NCI-H1092 (cell line): ENCODE measurements at regions not wholly inside any gene's neighbourhood (a gene's known extent, or its start where the extent isn't known, plus 50 kb on each side); places are given as distances from the start of the nearest gene placed in this dataset.
"Not testable (repeated sequence)": the region's sequence is repeated elsewhere in the genome, so short reads cannot be mapped to it uniquely, and the experiment has no call there.

ENCODE experiments used
- DNase-seq: peaks from one replicate; lab custom pipeline; 2025; lab: John Stamatoyannopoulos, UW

GRCh38 chr13:62799931-62800436 lies 1384.3 kb upstream of the PCDH20 start:
- no peak for DNase-seq

- no peak for DNase-seq
Observed at GRCh38 chr13:62799038-62799535, 1383.4 kb upstream of the PCDH20 start.

DNA sequence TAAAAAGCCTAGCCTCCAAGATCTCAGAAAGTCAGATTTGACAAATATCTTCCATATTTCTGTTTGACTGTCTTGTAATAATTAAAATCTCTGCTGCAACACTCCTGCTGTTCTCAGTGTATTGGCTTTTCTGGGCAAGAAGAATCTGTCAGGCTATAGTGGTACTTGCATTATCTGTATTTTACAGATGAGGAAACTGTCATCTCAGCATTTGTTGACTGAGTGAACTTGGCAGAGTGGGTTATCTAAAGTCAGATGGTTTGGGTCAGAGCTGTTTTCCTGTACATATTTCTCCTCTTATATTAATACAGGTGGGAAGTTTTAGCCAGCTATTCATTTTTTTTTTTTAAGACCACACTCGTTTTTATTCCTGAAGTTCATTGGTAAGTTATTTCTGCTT lies 1378.2 kb upstream of the PCDH20 start:
- no peak for DNase-seq

DNA sequence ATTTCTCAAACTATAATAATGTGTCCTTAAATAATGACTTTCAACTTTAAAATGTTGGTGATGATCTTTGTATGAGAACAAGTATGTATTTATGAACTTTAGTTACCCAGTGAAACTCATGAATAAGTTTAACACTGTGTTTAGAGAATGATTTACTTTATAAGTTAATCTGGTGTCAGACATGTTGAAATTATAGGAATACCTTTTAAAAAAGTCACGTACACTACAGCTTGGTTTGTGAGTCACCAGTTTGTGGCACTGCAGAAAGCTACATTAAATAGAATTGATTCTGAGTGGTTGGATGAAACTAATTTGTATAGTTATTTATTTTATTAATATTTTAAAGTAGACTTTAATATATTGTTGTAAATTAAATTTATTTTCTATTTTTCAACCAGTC lies 1366.2 kb upstream of the PCDH20 start:
- DNase-seq, result no peak

GRCh38 chr13:62779161-62779560 lies 1363.5 kb upstream of the PCDH20 start:
- DNase-seq, result no peak

DNA sequence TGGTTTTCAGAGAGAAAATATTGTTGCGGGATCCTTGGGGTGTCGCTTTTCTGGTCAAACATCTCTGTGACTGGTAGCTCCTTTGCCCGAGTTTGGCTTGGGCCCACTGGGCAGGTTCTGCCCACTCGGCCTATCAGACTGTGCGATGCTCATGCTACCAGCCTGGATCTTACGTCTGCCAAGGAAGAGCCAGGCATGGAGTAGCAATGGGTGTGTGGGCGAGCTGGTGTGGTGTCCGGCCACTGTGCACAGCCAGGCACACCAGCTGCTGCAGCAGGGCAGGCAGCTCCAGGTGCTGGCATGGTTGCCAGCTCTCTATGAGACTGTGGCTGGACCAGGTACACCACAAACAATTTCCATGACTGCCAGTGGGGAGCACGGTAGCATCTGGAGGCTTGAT lies 1351.8 kb upstream of the PCDH20 start:
- DNase-seq, result no peak

DNA sequence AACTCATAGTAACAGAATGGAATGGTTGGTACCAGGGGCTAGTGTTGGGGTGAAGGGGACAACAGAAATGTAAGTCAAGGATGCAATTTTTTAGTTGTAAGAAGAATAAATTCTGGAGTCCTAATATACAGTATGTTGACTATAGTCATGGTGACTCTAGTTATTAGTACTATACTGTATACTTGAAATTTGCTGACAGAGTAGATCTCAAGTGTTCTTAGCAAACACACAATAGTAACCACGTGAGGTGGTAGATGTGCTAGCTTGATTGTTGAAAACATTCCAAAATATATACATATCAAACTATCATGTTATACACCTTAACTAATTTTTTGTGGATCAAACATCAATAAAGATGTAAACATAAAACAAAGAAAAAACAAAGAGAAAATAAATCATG lies 1345.1 kb upstream of the PCDH20 start:
- DNase-seq, result no peak

DNA sequence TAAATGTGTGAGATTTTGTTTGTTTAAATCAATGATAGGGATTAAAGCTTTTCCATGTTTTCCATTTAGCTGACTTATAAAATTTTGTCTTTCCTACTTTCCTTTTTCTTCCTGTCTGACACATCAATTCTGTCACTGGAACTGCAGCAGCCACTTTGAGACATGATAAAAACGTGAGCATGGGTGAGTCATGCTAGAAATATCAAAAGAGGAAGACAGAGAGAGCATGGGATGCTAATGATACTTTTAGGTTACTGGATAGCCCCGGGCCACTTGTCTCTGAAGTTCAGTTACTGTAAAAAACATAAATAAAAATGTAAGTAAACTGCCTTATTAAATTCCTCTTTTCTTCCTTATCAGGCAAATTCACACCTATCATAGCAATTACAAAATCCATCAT lies 1332.0 kb upstream of the PCDH20 start:
- DNase-seq, result no peak

- DNase-seq, result no peak
Observed at GRCh38 chr13:62747152-62747551, 1331.5 kb upstream of the PCDH20 start.

DNA sequence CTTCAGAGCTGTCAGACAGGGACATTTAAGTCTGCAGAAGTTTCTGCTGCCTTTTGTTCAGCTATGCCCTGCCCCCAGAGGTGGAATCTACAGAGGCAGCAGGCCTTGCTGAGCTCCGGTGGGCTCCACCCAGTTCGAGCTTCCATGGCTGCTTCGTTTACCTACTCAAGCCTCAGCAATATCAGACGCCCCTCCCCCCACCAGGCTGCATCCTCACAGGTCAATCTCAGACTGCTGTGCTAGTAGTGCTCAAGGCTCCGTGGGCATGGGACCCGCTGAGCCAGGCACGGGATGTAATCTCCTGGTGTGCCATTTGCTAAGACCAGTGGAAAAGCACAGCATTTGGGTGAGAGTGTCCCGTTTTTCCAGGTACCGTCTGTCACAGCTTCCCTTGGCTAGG lies 1314.1 kb upstream of the PCDH20 start:
- not testable (repeated sequence) for DNase-seq

DNA sequence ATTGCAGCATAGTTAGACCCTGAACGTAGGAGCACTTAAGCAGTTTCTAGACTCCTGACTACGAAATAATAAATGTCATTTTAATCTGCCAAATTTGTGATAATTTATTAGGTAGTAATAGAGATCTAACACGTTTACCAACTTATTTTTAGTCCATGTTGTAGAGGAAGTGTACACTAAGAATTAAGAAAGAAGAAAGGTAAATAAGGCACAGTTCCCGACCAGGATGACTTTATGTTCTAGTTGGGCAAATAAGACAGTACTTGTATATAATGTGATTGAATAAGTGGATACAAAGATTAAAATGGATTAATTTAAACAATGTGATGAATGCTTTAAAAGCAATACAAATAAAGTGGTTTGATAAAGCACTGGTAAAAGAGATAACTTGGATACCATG lies 1306.2 kb upstream of the PCDH20 start:
- DNase-seq, result no peak

DNA sequence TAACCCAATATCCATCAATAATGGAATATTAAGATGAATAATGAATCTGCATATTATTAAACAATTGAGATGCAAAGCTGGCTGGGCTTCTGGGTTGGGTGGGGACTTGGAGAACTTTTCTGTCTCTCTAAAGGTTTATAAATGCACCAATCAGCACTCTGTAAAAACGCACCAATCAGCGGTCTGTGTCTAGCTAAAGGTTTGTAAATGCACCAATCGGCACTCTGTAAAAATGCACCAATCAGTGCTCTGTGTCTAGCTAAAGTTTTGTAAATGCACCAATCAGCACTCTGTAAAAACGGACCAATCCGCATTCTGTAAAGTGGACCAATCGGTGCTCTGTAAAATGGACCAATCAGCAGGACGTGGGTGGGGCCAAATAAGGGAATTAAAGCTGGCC lies 1296.3 kb upstream of the PCDH20 start:
- not testable (repeated sequence) for DNase-seq

GRCh38 chr13:62710787-62711186 lies 1295.1 kb upstream of the PCDH20 start:
- DNase-seq, result no peak

- no peak for DNase-seq
Observed at GRCh38 chr13:62706048-62706447, 1290.4 kb upstream of the PCDH20 start.

GRCh38 chr13:62704875-62705274 lies 1289.2 kb upstream of the PCDH20 start:
- peak; percentile 12 for DNase-seq

- peak; percentile 71 for DNase-seq
Observed at GRCh38 chr13:62702502-62702901, 1286.9 kb upstream of the PCDH20 start.

GRCh38 chr13:62697701-62698100 lies 1282.1 kb upstream of the PCDH20 start:
- no peak for DNase-seq

DNA sequence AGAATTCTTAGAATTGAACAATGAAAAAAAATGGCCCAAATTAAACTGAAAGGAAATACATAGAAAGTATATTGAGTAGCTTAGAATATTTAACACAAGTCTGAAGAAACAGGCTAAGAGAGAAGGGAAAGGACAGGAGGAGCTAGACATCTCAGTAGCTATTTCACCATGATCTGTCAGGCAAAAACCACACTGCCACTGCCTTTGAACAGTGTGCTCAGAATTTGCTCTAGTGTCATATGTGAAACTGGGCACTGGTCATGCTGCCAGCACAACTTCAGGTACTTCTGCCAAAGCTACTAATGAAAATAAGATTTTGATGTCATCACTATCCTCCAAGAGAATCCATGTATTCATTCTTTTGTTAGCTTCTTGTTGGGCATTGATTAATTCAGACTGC lies 1280.8 kb upstream of the PCDH20 start:
- no peak for DNase-seq

DNA sequence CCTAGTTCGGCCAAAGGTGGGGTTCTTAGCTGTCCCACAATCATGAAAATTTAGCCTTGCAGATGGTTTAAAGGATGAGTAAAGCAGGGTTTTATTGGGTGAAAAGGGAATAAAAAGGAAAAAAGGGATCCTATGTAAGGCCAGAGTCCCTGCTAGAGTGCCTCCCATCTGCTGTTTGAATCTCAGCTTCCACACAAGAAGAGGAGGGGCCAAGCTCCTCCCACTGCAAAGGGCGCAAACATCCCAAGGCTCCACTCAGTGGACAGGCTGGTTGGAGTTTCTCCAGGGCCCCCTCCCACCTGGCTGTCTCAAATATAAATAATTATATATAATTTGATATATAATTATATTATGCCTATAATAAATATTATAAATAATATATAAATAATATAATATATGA lies 1272.1 kb upstream of the PCDH20 start:
- DNase-seq, result no peak

- peak; percentile 80 for DNase-seq
Observed at GRCh38 chr13:62684359-62684758, 1268.7 kb upstream of the PCDH20 start.

- DNase-seq, result no peak
Observed at GRCh38 chr13:62682788-62683187, 1267.1 kb upstream of the PCDH20 start.

DNA sequence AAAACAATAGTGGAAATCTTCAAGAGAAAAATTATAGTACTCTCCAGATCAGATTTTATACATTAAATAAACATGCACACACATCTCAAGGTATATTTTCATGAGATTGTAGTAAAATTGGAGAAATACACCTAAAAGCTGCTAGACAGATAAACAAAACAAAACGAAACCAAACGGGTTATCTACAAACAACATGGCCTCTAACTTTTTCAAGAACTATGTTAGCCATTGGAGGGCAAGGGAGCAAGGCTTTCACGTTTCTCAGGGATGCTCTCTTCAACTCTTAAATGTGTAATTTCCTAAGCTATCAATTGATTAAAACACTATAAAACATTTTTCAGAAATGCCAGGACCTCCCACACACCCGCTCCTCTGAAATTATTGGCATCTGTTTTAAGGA lies 1262.4 kb upstream of the PCDH20 start:
- DNase-seq, result no peak

DNA sequence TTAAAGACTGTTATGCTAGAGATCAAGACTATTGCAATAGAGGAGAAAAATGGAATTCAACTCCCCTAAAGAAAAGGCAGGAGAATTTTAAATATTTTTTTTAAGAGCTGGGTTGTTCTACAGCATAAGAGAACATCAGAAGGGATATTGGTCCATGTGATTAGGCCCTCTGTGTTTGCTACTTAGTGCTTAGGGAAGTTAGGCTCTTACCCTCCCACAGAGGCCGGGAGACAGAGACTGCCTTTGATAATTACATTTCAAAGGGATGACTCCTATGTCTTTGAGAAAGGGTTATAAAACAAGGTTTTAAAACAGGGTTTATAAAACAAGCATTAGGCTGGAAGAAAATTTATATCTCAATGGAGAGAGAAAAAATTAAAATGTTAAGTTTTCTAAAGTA lies 1248.1 kb upstream of the PCDH20 start:
- no peak for DNase-seq

- DNase-seq, result no peak
Observed at GRCh38 chr13:62659365-62659764, 1243.7 kb upstream of the PCDH20 start.

DNA sequence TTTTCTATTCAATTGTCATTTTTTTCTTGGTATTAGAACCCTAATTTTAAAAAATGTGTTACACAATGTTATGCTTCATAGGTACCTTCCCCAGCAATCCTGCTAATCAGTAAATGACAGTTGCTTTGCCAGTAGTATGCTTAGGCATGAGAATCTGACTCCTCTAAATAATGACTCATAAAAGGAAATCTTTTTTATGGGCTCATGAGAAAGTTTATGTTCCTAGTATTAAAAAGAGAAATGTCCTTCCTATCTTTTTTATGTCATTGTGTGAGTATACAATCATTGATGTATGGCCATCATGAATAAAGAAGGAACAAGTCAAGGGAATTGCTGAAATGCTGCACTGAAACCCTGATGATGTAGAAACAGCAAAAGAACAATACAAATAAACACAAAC lies 1237.7 kb upstream of the PCDH20 start:
- no peak for DNase-seq
